ENCODE measurements at regions not wholly inside any gene's neighbourhood (a gene's known extent, or its start where the extent isn't known, plus 50 kb on each side); places are given as distances from the start of the nearest gene placed in this dataset.

GRCh38 chr3:54047568-54047967 is 74.8 kb upstream of the CACNA2D3 start:
- Histone ChIP-seq H3K4me3 (ENCODE audit: low read length) (no peak overlapping the region), H3K36me3 (ENCODE audit: control insufficient read depth, insufficient read depth, low read length) (no peaks in the 10 kb centered on the region), H3K9me3 (ENCODE audit: control insufficient read depth, insufficient read depth, low read length) (no peaks in the 10 kb centered on the region), H3K27me3 (ENCODE audit: control insufficient read depth, insufficient read depth, low read length) (no peaks in the 10 kb centered on the region), H3K4me1 (ENCODE audit: control insufficient read depth, insufficient read depth, low read length) (no peaks in the 10 kb centered on the region), H3K27ac (ENCODE audit: low read length) (no peak overlapping the region)
- no peak for DNase-seq (ENCODE audit: low read depth, low spot score)
- no CpG with 5 or more reads among the region's 5 CpGs for WGBS (ENCODE audit: insufficient coverage, insufficient read length)

GRCh38 chr3:54046641-54047214 is 75.6 kb upstream of the CACNA2D3 start:
- H3K27me3 ChIP-seq (ENCODE audit: control insufficient read depth, insufficient read depth, low read length) = no peaks in the 10 kb centered on the region
- no peaks in the 10 kb centered on the region for H3K9me3 ChIP-seq (ENCODE audit: control insufficient read depth, insufficient read depth, low read length)
- no peak overlapping the region for H3K4me3 ChIP-seq (ENCODE audit: low read length)
- DNase-seq (ENCODE audit: low read depth, low spot score) = no peak
- no peak overlapping the region for H3K27ac ChIP-seq (ENCODE audit: low read length)
- no peaks in the 10 kb centered on the region for H3K36me3 ChIP-seq (ENCODE audit: control insufficient read depth, insufficient read depth, low read length)
- H3K4me1 ChIP-seq (ENCODE audit: control insufficient read depth, insufficient read depth, low read length) = peaks cover 2% of the 10 kb centered on the region; the same call in 1 of the 2 replicates

GRCh38 chr3:54045061-54045815 is 77.1 kb upstream of the CACNA2D3 start:
- H3K36me3 ChIP-seq (ENCODE audit: control insufficient read depth, insufficient read depth, low read length) = no peaks in the 10 kb centered on the region
- no peaks in the 10 kb centered on the region for H3K27me3 ChIP-seq (ENCODE audit: control insufficient read depth, insufficient read depth, low read length)
- H3K4me1 ChIP-seq (ENCODE audit: control insufficient read depth, insufficient read depth, low read length) = peaks cover 2% of the 10 kb centered on the region; the same call in 1 of the 2 replicates
- no peak overlapping the region for H3K4me3 ChIP-seq (ENCODE audit: low read length)
- DNase-seq (ENCODE audit: low read depth, low spot score) = no peak
- WGBS (ENCODE audit: insufficient coverage, insufficient read length) = no CpG with 5 or more reads among the region's 3 CpGs
- no peaks in the 10 kb centered on the region for H3K9me3 ChIP-seq (ENCODE audit: control insufficient read depth, insufficient read depth, low read length)
- H3K27ac ChIP-seq (ENCODE audit: low read length) = no peak overlapping the region

GRCh38 chr3:54042259-54042823 is 80.0 kb upstream of the CACNA2D3 start:
- Histone ChIP-seq H3K9me3 (ENCODE audit: control insufficient read depth, insufficient read depth, low read length) (no peaks in the 10 kb centered on the region), H3K4me3 (ENCODE audit: low read length) (no peak overlapping the region)

GRCh38 chr3:54040476-54040875 is 81.9 kb upstream of the CACNA2D3 start:
- H3K9me3 ChIP-seq (ENCODE audit: control insufficient read depth, insufficient read depth, low read length) = no peaks in the 10 kb centered on the region
- no CpG with 5 or more reads among the region's 8 CpGs for WGBS (ENCODE audit: insufficient coverage, insufficient read length)
- no peak for DNase-seq (ENCODE audit: low read depth, low spot score)

More at GRCh38 chr3:54042259-54042823, 80.0 kb upstream of the CACNA2D3 start:
- DNase-seq (ENCODE audit: low read depth, low spot score) = no peak
- Histone ChIP-seq H3K4me1 (ENCODE audit: control insufficient read depth, insufficient read depth, low read length) (peaks cover 2% of the 10 kb centered on the region; the same call in 1 of the 2 replicates), H3K27ac (ENCODE audit: low read length) (no peak overlapping the region), H3K27me3 (ENCODE audit: control insufficient read depth, insufficient read depth, low read length) (no peaks in the 10 kb centered on the region), H3K36me3 (ENCODE audit: control insufficient read depth, insufficient read depth, low read length) (no peaks in the 10 kb centered on the region)
- WGBS (ENCODE audit: insufficient coverage, insufficient read length) = no CpG with 5 or more reads among the region's 5 CpGs

GRCh38 chr3:54038391-54038790 is 84.0 kb upstream of the CACNA2D3 start:
- H3K27ac ChIP-seq (ENCODE audit: low read length) = no peak overlapping the region
- no peak for DNase-seq (ENCODE audit: low read depth, low spot score)
- WGBS (ENCODE audit: insufficient coverage, insufficient read length) = no CpG with 5 or more reads among the region's 4 CpGs
- no peak overlapping the region for H3K4me3 ChIP-seq (ENCODE audit: low read length)
- no peaks in the 10 kb centered on the region for H3K9me3 ChIP-seq (ENCODE audit: control insufficient read depth, insufficient read depth, low read length)
- H3K27me3 ChIP-seq (ENCODE audit: control insufficient read depth, insufficient read depth, low read length) = no peaks in the 10 kb centered on the region
- H3K4me1 ChIP-seq (ENCODE audit: control insufficient read depth, insufficient read depth, low read length) = peaks cover 2% of the 10 kb centered on the region; the same call in 1 of the 2 replicates
- no peaks in the 10 kb centered on the region for H3K36me3 ChIP-seq (ENCODE audit: control insufficient read depth, insufficient read depth, low read length)

More at GRCh38 chr3:54040476-54040875, 81.9 kb upstream of the CACNA2D3 start:
- Histone ChIP-seq H3K27ac (ENCODE audit: low read length) (no peak overlapping the region), H3K27me3 (ENCODE audit: control insufficient read depth, insufficient read depth, low read length) (no peaks in the 10 kb centered on the region), H3K4me3 (ENCODE audit: low read length) (no peak overlapping the region), H3K36me3 (ENCODE audit: control insufficient read depth, insufficient read depth, low read length) (no peaks in the 10 kb centered on the region), H3K4me1 (ENCODE audit: control insufficient read depth, insufficient read depth, low read length) (peaks cover 2% of the 10 kb centered on the region; the same call in 1 of the 2 replicates)

- Histone ChIP-seq H3K4me1 (ENCODE audit: control insufficient read depth, insufficient read depth, low read length) (no peaks in the 10 kb centered on the region), H3K27me3 (ENCODE audit: control insufficient read depth, insufficient read depth, low read length) (no peaks in the 10 kb centered on the region), H3K36me3 (ENCODE audit: control insufficient read depth, insufficient read depth, low read length) (no peaks in the 10 kb centered on the region), H3K27ac (ENCODE audit: low read length) (no peak overlapping the region), H3K9me3 (ENCODE audit: control insufficient read depth, insufficient read depth, low read length) (no peaks in the 10 kb centered on the region), H3K4me3 (ENCODE audit: low read length) (no peak overlapping the region)
- no peak for DNase-seq (ENCODE audit: low read depth, low spot score)
- WGBS (ENCODE audit: insufficient coverage, insufficient read length) = no CpG with 5 or more reads among the region's 2 CpGs
These were observed 85.8 kb upstream of the CACNA2D3 start for GRCh38 chr3:54036543-54036942.

GRCh38 chr3:54034971-54035370 is 87.4 kb upstream of the CACNA2D3 start:
- H3K4me3 ChIP-seq (ENCODE audit: low read length) = no peak overlapping the region
- WGBS (ENCODE audit: insufficient coverage, insufficient read length) = no CpG with 5 or more reads among the region's 4 CpGs
- no peaks in the 10 kb centered on the region for H3K4me1 ChIP-seq (ENCODE audit: control insufficient read depth, insufficient read depth, low read length)
- H3K27ac ChIP-seq (ENCODE audit: low read length) = no peak overlapping the region
- H3K27me3 ChIP-seq (ENCODE audit: control insufficient read depth, insufficient read depth, low read length) = no peaks in the 10 kb centered on the region
- H3K9me3 ChIP-seq (ENCODE audit: control insufficient read depth, insufficient read depth, low read length) = no peaks in the 10 kb centered on the region
- H3K36me3 ChIP-seq (ENCODE audit: control insufficient read depth, insufficient read depth, low read length) = no peaks in the 10 kb centered on the region
- DNase-seq (ENCODE audit: low read depth, low spot score) = no peak

- Histone ChIP-seq H3K36me3 (ENCODE audit: control insufficient read depth, insufficient read depth, low read length) (no peaks in the 10 kb centered on the region), H3K9me3 (ENCODE audit: control insufficient read depth, insufficient read depth, low read length) (no peaks in the 10 kb centered on the region), H3K4me1 (ENCODE audit: control insufficient read depth, insufficient read depth, low read length) (no peaks in the 10 kb centered on the region), H3K27me3 (ENCODE audit: control insufficient read depth, insufficient read depth, low read length) (no peaks in the 10 kb centered on the region), H3K4me3 (ENCODE audit: low read length) (no peak overlapping the region), H3K27ac (ENCODE audit: low read length) (no peak overlapping the region)
- DNase-seq (ENCODE audit: low read depth, low spot score) = no peak
- no CpG with 5 or more reads among the region's 17 CpGs for WGBS (ENCODE audit: insufficient coverage, insufficient read length)
These were observed 88.6 kb upstream of the CACNA2D3 start for GRCh38 chr3:54033761-54034160.

GRCh38 chr3:54032598-54032997 is 89.8 kb upstream of the CACNA2D3 start:
- H3K36me3 ChIP-seq (ENCODE audit: control insufficient read depth, insufficient read depth, low read length) = no peaks in the 10 kb centered on the region
- no peak overlapping the region for H3K4me3 ChIP-seq (ENCODE audit: low read length)
- DNase-seq (ENCODE audit: low read depth, low spot score) = no peak
- H3K27ac ChIP-seq (ENCODE audit: low read length) = no peak overlapping the region
- WGBS (ENCODE audit: insufficient coverage, insufficient read length) = no CpG with 5 or more reads among the region's 5 CpGs
- no peaks in the 10 kb centered on the region for H3K4me1 ChIP-seq (ENCODE audit: control insufficient read depth, insufficient read depth, low read length)
- no peaks in the 10 kb centered on the region for H3K9me3 ChIP-seq (ENCODE audit: control insufficient read depth, insufficient read depth, low read length)
- H3K27me3 ChIP-seq (ENCODE audit: control insufficient read depth, insufficient read depth, low read length) = no peaks in the 10 kb centered on the region

Measured in iPS DF 6.9 (cell line).